ENCODE measurements at regions not wholly inside any gene's neighbourhood (a gene's known extent, or its start where the extent isn't known, plus 50 kb on each side); places are given as distances from the start of the nearest gene placed in this dataset.
"Not testable (repeated sequence)": the region's sequence is repeated elsewhere in the genome, so short reads cannot be mapped to it uniquely, and the experiment has no call there.

DNA sequence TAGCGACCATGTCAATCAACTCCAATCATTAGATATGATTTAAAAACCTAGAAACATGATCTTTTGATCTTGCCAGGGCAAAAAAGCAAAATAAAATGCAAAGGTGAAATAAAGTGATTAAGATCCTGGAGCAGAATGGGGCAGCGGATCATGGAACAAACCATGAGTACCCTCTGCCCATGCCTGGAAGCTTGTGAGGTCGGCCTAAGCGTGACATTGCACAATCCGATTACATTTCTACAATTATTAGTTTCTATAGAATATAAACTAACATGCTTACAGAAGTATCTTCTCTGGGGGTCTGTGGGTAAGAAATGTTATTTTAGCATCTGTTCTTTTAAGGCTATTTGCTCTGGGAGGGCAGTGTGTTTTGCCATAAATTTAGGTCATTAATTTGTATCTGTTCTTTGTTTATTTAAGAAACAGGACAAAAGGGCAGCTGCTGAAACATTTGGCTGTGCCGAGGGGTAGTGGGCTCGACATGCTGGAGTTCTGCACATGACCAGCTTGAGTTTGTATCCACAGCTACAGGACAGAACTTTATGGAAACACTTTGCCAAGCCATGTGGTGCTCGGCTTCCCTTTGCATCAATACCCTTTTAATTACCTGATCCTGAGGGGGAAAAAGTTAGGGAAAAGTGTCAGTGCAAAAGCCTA is 55.9 kb downstream of the ZBTB18 start:
- FAIRE-seq = no peak

DNA sequence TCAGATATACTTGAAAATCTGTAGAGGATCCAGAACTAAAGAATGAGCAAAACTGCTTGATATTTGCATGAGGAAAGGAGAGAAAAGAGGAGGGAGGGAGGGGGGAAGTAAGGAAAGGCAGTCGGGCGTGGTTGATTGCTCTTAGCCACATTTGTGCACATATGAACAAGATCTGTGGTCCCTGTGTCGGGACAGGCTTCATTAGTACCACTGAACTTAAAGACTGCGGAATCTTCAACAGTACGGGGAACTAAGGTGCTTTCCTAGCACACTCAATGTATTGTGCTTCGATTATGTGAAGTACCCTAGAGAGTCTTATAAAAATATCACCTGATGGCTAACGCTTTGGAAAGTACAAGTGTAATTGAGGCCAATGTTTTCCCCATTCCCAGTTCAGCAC is 59.9 kb downstream of the ZBTB18 start:
- no peak for FAIRE-seq

DNA sequence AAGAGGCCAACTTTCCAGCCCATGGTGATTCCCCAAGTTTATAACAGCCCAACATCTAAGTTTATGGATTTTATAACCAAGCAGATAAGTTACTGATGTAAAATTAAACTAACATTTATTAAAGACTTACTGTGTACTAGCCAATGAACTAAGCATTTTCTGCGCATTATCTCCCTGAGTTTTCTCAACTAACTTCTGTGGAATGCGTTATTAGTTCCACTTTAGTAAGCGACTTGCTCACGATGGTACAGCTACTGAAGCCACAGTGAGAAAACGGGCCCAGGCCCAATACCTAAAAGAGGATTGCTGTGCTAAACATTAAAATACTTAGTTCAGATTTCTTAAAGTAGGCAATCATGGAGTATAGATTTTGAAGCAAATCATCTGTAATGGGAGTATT is 61.0 kb downstream of the ZBTB18 start:
- no peak for FAIRE-seq

DNA sequence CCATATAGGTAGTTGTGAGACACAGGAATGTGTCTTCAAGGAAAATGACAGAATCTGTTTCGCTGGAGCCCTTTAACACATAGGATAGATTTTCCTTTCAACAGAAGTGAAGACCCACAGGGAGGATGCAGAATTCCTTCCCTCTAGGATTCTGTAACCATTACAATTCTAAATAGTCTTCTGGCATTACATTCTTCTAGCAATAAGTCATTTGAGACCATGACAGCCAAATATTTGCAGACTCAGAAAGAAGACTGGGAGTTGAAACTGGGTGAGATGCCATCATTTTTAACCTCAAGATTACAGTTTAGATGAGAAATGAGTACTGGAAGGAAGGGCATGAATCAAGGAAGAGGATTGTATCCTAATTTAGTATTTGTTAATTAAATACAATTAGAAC is 61.6 kb downstream of the ZBTB18 start:
- no peak for FAIRE-seq

DNA sequence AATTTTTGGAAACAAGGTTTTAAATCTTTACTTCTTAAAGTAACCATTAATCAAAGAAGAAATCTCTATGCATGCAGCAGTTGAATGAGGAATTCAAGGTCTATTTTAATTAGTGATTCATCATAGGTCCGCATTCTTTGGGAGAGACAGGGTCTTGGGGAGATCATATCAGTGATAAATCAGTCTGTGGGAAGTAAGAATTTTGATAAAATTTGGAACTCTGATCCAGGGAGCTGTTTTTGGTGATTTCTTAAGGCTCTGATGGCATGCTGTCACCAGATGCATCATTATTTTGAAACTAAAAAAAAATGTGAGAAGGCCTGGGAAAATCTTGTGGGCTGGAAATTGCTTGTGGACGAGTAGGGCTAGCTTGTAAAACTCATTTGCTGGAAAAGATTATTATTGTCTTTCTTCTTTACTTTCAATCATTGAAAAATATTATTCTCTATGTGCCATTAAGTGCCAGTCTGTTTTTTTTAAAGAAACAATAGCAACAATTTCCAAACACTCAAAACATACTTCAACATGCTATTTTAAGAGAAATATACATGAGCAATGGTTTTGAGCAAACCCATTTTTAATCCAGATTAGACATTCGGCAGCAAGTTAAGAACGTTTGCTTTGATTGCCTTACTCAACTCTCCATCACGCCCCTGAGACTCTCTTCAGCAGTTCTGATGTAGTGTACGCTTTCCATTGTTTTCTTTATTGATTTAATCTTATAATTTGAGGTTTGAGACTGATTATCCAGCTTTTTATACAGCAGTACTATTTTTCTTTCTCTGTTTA is 62.6 kb downstream of the ZBTB18 start:
- FAIRE-seq = no peak

DNA sequence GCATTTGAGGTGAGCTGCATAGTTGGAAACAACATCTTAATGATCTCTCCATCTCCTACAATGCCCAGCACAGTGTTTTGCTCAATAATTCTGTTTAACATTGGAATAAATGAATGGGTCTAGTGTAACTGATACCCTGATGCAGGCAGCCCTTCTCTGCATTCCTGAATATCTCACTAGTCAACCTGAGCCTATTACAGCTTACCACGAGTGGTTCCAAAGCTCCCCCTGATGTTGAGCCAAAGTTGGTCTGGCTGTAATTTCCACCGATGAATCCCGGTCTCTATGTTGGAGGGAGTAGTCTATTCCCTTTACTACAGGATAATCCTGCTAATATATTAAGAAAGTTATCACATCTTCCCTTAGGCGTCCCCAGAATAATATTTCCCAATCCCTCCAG is 63.8 kb downstream of the ZBTB18 start:
- FAIRE-seq = no peak

DNA sequence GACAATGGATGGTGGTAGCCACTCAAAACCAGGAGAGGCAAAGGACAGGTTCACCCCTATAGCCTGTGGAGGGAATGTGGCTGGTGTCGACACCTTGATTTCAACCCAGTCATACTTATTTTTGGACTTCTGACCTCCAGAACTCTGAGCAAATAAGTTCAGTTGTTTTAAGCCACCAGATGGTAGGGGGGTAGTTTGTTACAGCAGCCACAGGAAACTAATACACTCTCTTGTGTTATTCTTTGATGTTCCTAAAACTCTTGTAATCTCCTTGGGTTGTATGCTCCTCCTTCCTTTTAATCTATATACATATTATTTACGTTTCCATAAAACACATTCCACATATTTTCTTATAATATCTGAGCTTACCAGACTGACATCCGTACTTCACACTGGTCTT is 65.9 kb downstream of the ZBTB18 start:
- no peak for FAIRE-seq

DNA sequence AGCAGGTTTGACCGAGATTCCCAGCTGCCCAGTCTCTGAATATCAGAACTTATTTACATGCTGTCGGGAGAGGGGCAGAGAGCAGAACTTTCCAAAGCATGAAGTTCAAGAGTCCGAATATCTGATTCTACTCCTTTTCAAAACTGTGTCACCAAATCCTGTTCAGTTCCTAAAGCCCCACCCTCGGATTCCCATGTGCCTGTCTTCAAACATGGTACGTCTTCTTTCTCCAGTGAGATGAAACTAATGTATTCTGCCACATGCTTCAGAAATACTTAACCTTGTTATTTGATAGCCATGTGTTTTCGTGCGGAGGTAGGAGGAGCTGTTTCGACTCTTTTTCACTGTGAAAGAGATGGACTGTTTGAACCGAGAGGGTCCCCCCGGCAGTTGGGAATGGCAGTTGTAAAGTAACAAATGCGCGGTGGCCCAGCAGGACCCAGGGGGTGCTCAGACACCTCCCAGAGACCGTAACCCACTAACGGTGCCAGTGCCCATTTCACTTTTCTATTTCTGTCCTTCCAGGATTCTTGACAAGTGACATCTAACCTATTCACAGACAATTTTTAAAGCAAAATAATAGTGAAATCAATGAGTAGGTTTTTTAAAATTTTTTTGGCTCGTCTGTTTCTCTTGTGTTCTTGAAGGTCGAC is 67.2 kb downstream of the ZBTB18 start:
- FAIRE-seq = no peak

DNA sequence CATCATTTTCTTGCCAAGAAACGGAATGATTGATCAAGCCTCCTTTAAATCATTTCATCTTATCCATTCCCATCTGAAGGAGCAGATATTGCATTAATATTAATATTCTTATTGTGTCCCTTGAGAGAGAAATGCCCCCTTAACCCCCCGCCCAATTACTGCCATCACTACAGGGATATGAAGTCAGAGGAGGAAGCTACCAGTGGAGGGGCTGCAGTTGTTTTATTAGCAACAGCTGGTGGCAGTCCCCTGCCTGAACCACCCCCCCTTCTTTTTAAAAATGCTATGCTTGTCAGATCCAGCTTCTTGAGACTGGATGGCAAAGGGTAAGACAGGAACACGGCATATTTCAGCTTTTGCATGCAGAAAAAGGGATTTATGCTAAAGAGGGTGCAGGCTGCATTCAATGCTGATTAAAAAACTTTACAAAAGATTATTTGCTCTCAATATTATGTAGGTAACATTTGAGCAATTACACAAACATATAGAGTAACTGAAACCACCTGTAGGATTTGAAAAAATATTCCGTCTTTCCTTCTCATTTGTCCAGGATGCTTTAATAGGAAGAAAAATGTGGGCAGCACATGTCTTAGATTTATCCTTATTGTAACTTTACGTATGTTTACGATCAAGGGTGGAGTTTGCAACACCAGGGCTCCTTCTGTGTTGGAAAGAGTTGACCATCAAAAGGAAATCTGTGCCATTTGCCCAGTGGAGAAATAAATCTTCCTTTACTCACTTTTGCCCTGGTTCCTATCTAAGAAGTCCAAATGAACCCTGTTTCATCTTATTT is 77.7 kb downstream of the ZBTB18 start:
- FAIRE-seq = no peak

DNA sequence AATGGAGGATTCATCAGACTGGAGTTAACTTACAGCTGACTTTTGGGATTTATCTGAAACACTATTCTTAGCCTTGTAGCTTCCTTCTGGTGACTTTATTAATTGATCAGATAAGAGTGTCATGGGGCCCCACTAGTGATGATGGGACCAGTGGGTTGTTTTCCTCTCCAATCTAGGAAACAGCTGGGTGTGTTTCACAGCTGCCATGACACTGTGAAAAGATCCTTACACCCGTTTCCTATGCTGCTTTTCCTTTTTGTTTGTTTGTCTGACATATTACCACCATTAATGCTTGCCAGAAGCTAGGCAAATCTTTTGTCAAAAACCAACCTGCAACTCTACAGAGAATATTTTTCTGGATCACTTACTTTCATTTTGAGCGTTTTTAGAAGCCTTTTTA is 86.2 kb downstream of the ZBTB18 start:
- no peak for FAIRE-seq

DNA sequence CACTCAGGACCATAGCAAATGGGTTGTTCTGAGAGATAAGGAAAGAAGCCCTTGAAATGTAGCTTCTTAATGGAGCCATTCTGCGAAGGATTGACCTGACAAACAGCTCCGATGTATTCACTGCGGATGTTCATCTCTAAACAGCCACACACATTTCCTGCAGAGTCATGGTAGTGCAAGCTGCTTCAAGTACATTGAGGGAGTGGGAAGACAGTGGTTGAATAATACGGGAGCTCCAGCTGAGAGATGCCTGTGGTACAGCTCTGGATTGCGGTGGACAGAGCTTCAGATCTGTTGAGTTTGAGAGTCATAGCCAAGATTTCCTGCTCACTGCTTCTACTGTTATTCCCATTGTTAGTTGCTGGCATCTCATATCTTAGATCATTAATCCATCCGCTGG is 86.6 kb downstream of the ZBTB18 start:
- no peak for FAIRE-seq

DNA sequence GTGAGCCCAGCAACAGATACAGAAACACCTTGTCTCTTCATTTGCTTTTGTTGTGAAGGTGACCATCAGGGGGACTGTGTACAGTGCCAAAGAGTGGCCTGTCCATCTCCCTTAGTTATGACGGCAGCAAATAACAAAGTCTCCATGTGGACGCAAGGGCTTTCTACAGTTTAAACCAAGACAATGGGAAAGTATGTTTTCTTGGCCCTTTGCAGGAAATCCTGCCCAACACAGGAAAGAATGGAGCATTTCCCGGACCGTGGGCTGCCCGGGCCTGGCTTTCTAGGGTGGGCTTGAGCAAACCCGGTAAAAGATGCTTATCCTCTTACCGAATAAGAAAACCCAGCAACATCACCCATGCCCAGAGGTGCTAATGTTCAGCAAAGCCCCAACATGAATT is 87.3 kb downstream of the ZBTB18 start:
- FAIRE-seq = no peak

DNA sequence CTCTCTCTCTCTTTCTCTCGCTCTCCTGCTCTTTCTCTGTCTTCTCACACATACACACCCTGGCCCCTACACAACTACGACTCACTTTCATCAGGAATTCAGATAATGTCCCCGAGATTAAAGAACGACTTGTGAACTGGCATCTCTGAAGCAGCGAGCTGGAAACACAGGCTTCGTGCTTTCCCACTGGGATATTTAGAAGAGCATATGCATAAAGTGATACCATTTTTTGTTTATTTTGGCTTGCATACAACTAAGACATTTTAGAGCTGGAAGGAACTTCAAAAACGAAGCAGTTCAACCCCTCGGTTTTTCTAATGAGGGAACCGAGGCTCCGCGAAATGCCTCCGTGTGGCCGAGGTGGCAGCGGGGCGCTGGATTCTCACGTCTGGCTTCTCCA is 88.6 kb downstream of the ZBTB18 start:
- no peak for FAIRE-seq

DNA sequence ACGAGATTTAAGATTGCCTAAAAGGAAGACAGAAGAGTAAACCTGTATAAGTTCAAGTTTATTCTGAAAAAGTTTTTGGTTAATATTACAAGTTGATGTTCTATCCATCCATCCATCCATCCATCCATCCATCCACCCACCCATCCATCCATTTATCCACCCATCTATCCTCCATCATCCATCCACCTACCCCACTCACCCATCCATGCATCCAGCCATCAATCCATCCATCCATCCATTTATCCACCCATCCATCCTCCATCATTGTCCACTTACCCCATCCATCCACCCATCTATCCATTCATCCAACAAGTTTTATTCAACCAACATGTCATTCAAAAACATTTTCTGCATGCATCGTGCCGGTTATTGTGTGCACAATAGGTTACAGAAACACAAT is 89.3 kb downstream of the ZBTB18 start:
- no peak for FAIRE-seq

DNA sequence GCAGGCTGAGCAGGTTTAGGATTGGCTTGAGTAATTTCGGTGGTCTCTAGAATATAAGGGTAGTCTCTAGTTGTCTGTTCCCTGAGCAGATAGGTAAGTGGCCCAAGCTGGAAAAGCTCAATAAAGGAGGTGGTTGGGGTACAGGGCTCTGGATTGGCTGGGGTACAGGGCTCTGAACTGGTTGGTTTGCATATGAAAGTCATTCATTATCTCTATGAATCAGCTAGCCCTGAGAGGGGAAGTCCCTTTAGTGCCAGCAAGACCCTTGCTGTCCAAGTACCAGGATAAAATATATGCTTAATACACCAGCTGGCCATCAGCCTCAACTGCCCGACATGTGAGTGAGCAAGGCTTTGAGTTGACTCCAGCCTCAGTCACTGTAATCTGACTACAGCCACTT is 93.0 kb downstream of the ZBTB18 start:
- FAIRE-seq = no peak

DNA sequence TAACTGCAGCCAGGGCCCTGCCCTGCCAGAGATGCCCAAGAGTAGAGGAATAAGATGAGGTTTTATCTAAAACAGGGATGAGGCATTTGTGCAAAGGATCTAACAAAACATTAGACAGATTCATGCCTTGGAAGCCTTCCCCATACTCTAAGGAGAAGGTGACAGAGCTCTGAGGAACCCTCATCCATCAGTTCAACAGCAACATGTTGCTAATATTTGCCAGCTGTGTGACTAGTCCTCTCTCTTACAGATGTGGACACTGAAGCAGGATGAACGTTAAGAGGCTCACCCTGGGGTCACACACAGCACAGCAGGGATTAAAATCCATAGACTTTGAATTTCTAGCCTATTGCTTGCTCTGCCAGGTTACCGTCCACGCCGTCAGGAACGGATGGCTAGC is 99.0 kb downstream of the ZBTB18 start:
- no peak for FAIRE-seq

DNA sequence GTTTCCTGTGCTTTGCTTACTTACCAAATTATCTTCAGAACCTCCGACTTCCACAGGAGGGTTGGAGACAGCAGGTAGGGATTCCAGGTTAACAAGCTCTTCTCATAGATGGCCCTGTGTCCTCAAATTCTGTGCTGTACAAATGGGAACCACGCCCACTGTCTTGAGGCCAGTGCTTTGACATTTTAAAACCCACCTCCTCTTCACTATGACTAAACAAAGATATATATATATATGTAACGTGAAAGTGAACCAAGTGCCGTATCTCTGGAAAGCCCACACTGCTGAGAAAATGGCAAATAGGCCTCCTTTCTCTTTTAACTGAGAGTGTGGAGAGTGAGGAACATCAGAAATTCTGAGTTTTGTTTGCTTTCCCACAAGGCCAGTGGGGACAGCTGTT is 99.6 kb downstream of the ZBTB18 start:
- FAIRE-seq = no peak

DNA sequence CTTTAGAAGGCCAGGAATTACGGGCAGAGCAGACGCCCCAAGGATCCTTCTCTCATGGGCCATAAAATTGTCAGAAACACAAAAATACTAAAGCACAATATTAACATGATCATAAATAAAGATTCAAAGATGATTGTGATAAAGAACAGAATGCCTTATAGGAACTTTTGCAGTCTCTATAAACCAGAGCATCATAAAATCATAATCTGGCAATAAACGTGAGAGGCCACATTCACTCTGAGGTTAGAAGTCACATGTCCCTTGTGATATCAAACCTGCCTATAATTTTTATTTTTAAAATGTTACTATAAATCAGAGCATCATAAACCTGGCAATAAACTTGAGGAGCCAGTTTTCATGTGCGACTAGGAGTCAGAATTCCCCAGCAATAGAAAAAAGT is 100.5 kb downstream of the ZBTB18 start:
- FAIRE-seq = no peak

DNA sequence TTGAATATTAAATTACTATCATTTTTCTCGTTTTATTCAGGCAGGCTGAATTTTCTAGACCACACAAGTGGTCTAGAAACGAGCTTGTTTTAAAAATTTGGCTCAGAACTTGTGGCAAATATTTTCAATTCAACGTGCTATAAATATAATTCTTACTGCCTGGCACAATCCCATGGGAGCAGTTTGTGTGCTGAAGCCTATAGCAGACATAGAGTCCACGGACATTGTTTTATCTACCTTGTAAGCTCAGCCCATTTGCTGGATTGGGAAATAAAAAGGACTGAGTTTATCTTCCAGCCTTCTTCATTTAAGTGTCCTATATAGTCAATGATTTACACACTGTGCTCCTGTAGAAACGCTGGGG is 103.4 kb downstream of the ZBTB18 start:
- no peak for FAIRE-seq

DNA sequence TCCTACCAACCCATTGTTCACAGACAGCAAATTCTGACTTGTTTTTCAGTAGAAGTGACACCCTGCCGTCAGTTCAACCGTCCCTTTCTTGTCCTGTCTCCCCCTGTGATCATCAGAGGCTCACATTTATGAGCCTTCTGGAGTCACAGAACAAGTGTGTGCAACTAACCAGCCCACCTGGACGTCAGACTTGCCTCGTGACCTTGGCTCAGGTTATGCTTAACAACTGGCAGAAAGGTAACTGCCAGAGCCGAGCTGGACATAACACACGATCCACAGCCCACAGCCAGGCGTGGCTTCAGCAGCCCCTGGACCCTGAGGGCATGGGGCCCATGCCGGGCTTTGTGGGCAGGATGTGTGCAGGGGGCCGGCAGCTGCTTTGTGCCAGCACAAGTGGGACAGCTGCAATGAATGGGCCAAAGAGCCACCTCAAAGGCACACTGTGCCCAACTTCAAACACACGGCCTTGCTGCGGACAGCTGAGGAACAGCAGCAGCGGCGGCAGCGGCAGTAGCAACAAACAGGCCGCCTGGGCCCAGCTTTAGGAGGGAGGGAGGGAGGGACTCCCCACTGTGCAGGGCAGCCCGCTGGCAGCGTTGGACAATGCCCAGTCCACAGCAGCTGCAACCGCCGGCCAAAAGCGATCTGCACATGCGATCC is 103.9 kb downstream of the ZBTB18 start:
- FAIRE-seq = no peak

DNA sequence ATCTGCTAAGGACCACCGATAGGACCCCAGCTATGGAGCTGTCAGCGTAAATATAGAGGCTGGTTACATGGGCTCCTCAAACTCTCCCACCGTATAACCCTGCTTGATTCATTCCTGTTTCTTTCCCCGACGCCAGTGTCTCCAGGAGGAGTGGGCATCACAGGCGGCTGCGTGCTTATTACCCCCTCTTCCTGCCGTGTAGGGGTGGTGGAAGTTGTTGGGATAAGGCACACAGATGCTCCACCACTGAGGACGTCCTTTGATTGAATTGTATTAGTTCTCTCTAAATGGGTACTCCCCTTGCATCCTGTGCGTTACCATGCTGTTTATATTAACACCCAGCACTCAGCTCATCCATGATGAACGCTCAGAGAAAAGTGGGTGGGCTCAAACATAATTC is 104.6 kb downstream of the ZBTB18 start:
- no peak for FAIRE-seq

DNA sequence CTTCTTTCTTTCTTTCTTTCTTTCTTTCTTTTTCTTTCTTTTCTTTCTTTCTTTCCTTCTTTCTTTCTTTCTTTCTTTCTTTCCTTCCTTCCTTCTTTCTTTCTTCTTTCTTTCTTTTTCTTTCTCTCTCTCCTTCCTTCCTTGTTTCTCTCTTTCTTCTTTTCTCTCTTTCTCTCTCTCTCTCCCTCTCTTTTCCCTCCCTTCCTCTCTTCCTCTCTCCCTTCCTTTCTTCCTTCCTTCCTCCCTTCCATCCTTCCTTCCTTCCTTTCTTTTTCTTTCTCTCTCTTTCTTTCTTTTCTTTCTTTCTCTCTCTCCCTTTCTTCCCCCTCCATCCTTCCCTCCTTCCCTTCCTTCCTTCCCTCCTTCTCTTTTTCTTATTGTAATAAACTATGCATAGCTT is 105.5 kb downstream of the ZBTB18 start:
- FAIRE-seq = not testable (repeated sequence)
